Neural cell (in vitro differentiated cells): ENCODE measurements at regions not wholly inside any gene's neighbourhood (a gene's known extent, or its start where the extent isn't known, plus 50 kb on each side); places are given as distances from the start of the nearest gene placed in this dataset.

Experiments
- CTCF ChIP-seq: fragments of 450-650 bp; IDR thresholded peaks from 2 replicates; pipeline ENCODE4 v1.5.1; 2014; ENCODE audit warnings: antibody characterized with exemption, mild to moderate bottlenecking, moderate library complexity; ENCODE audit not compliant: poor library complexity, severe bottlenecking
- EP300 ChIP-seq: fragments of 450-650 bp; conservative IDR thresholded peaks from 2 replicates; pipeline ENCODE4 v1.6.1; 2014; ENCODE audit warnings: antibody characterized with exemption, mild to moderate bottlenecking, moderate library complexity; ENCODE audit not compliant: poor library complexity, severe bottlenecking
- POLR2AphosphoS5 ChIP-seq: IDR thresholded peaks from 2 replicates; pipeline ENCODE4 v1.6.1; 2012

- no peak for TF ChIP-seq POLR2AphosphoS5
- TF ChIP-seq CTCF, result no peak
- no peak for TF ChIP-seq EP300
Measured at GRCh38 chr18:73545472-73545871, 602.2 kb downstream of the FBXO15 start.
